ENCODE measurements at regions not wholly inside any gene's neighbourhood (a gene's known extent, or its start where the extent isn't known, plus 50 kb on each side); places are given as distances from the start of the nearest gene placed in this dataset.
"Not testable (repeated sequence)": the region's sequence is repeated elsewhere in the genome, so short reads cannot be mapped to it uniquely, and the experiment has no call there.

GRCh38 chr3:15905041-15905440 lies 107.3 kb upstream of the ANKRD28 start:
- 80 to 83% methylated on average over 1 of the region's 1 CpG for WGBS, 2 donors
- H3K4me3 ChIP-seq (ENCODE audit: low read depth, poor library complexity, severe bottlenecking), result no peak overlapping the region
- intact Hi-C loops (cut with DNase I; ENCODE audit: low total_unique reads), result no loop called here
- no peak for DNase-seq (ENCODE audit: low spot score in 2 of 2)
- no peak for TF ChIP-seq CTCF (IDR thresholded peaks at IDR 0.05)

GRCh38 chr3:15907403-15907802 lies 109.6 kb upstream of the ANKRD28 start:
- intact Hi-C loops (cut with DNase I; ENCODE audit: low total_unique reads); H3K4me3 ChIP-seq (ENCODE audit: low read depth, poor library complexity, severe bottlenecking); DNase-seq (ENCODE audit: low spot score in 2 of 2): not testable (repeated sequence)
- WGBS, 2 donors, result 92% methylated on average over 5 of the region's 5 CpGs

GRCh38 chr3:15918988-15919387 lies 121.2 kb upstream of the ANKRD28 start:
- DNase-seq (ENCODE audit: low spot score in 2 of 2), result no peak
- TF ChIP-seq POLR2A (IDR thresholded peaks at IDR 0.05), result no peak
- no peak for TF ChIP-seq CTCF (IDR thresholded peaks at IDR 0.05)
- intact Hi-C loops (cut with DNase I; ENCODE audit: low total_unique reads), result no loop called here
- WGBS, 2 donors, result 88 to 94% methylated on average over 5 of the region's 5 CpGs
- no peak overlapping the region for H3K4me3 ChIP-seq (ENCODE audit: low read depth, poor library complexity, severe bottlenecking)

DNA sequence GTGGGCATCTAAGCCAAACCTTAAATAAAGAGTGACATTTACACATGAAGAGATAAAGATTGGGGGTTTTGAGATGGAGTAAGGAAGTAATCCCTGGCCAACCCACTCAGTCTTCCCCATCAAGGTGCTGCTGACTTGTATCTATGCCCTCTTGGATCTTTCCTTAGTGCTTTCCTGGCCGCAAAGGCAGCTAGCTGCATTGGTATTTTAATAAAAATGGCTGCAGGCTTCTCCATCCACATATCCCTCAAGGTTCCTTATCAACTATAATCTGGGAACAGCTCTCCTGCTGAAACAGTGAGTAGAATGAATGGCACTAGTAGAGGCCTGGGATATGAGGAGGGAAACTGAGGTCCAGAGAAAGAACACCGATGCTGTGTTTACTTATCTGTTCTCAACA lies 122.2 kb upstream of the ANKRD28 start:
- 97 to 100% methylated on average over 2 of the region's 2 CpGs for WGBS, 2 donors
- intact Hi-C loops (cut with DNase I; ENCODE audit: low total_unique reads), result no loop called here
- H3K4me3 ChIP-seq (ENCODE audit: low read depth, poor library complexity, severe bottlenecking), result no peak overlapping the region
- TF ChIP-seq CTCF (IDR thresholded peaks at IDR 0.05) (no peak), POLR2A (IDR thresholded peaks at IDR 0.05) (no peak)
- DNase-seq (ENCODE audit: low spot score in 2 of 2), result no peak

DNA sequence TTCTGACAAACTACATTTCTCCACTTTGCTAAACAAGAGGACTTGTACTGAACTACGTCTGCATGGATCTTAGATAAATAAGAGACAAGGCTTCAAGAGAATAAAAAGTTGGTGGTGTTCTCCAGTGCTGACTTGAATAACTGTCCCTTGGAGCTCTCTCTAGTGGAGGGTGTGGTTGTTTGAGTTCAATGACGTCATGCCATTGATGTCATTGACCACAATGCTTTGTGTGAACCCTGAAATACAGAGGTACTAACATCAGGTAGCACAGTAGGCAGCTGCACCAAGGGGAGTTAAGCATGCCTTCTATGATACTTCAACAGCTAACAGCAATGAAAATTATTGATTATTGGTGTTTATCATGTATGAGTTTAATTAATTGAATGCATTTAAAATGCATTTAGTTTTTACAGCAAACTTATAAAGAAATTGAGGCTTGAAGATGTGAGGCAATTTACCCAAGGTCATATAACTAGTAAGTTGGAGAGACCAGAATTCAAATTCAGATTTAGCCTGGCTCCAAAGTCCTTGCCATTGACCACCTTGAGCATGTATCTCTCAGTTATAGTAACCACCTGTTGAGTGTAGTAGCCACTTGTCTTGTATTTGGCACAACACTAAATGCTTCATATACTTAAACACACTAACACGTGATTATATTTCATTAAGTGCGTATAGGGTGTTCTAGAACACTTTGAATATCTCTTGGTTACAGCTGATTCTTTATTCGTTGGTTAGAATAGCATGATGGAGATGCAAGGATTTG lies 126.0 kb upstream of the ANKRD28 start:
- WGBS, 2 donors, result 81 to 86% methylated on average over 5 of the region's 5 CpGs
- intact Hi-C loops (cut with DNase I; ENCODE audit: low total_unique reads), result no loop called here
- no peak for TF ChIP-seq POLR2A (IDR thresholded peaks at IDR 0.05)
- TF ChIP-seq CTCF (IDR thresholded peaks at IDR 0.05), result no peak
- H3K4me3 ChIP-seq (ENCODE audit: low read depth, poor library complexity, severe bottlenecking), result no peak overlapping the region
- DNase-seq (ENCODE audit: low spot score in 2 of 2), result no peak

- TF ChIP-seq POLR2A (IDR thresholded peaks at IDR 0.05), result no peak
- no peak for TF ChIP-seq CTCF (IDR thresholded peaks at IDR 0.05)
- no peak overlapping the region for H3K4me3 ChIP-seq (ENCODE audit: low read depth, poor library complexity, severe bottlenecking)
- DNase-seq (ENCODE audit: low spot score in 2 of 2), result no peak
- intact Hi-C loops (cut with DNase I; ENCODE audit: low total_unique reads), result no loop called here
- WGBS, 2 donors, result 77 to 79% methylated on average over 2 of the region's 2 CpGs
Observed at GRCh38 chr3:15924914-15925313, 127.1 kb upstream of the ANKRD28 start.

All from lower leg skin (tissue), 4 donors.